NCI-H748 (cell line): ENCODE measurements at regions not wholly inside any gene's neighbourhood (a gene's known extent, or its start where the extent isn't known, plus 50 kb on each side); places are given as distances from the start of the nearest gene placed in this dataset.
A peak's percentile ranks its signal among the peaks of the same experiment; 100 is the strongest.

ENCODE experiments used
- DNase-seq: peaks from one replicate; lab custom pipeline; 2025; ENCODE audit not compliant: unreplicated experiment; lab: John Stamatoyannopoulos, UW

DNA sequence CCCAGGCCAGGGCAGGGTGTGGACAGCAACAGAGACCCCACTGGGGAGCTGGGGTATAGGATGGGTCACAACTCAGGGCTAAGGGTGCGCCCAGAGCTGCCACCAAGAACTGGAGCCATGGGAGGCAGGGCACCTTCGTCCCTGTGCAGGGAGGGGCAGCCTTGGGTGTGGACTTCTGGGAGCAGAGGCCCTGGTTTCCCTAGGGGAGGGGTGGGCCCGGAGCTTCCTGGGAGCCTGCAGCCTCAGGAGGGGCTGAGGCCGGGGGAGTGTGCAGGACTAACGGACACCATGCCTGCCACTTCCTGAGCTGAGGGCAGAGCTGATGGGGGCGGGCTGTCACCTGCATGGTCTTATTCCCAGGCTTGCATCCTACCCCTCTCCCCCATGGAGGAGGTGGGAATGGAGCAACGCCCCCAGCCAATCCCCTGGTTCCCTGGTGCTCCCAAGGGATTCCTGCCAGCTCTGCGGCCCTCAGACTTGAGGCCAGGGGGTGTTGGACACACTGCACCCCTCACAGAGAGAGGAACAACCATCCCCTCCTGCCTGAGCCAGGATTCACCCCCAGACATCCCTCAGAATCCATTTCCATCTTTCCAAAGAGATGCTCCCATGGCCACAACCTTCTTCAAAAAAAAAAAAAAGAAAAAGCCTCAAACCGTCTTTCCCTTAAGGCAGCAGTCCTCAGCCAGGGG, 225.7 kb downstream of the CTTN start:
- DNase-seq: no peak

DNA sequence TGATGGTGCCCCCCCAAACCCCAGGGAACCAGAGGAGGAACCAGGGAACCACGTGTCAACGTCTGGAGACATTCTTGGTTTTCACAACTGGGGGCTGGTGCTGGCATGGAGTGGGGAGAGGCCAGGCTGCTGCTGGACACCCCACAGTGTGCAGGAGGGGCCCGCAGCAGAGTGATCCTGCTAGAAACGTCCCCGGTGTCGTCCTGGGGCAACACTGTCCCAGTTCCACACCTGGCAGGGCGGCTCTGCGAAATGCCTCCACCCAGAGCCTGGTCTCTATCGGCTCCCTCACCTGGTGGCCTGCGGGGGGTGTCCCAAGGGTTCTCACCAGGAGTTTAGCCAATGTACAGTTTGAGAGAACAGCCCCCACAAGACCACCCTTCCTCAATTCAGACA, 226.3 kb downstream of the CTTN start:
- no peak for DNase-seq

DNA sequence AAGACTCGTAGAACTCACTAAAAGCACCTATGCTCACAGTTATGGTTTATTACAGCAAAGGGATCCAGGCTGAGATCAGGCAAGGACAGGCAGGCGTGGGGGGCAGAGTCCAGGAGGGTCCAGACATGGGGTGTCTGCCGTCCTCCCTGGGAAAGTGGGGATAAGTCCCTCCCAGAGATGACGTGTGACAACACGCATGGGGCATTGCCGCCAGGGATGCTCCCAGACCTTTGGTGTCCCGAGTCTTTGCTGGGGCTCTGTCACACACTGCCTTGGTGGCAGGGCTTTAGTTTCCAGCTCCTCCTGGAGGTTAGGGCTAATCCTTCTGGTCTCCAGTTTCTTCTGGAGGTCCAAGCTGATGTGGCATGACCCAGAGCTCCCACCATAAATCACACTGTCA, 226.7 kb downstream of the CTTN start:
- DNase-seq: no peak

DNA sequence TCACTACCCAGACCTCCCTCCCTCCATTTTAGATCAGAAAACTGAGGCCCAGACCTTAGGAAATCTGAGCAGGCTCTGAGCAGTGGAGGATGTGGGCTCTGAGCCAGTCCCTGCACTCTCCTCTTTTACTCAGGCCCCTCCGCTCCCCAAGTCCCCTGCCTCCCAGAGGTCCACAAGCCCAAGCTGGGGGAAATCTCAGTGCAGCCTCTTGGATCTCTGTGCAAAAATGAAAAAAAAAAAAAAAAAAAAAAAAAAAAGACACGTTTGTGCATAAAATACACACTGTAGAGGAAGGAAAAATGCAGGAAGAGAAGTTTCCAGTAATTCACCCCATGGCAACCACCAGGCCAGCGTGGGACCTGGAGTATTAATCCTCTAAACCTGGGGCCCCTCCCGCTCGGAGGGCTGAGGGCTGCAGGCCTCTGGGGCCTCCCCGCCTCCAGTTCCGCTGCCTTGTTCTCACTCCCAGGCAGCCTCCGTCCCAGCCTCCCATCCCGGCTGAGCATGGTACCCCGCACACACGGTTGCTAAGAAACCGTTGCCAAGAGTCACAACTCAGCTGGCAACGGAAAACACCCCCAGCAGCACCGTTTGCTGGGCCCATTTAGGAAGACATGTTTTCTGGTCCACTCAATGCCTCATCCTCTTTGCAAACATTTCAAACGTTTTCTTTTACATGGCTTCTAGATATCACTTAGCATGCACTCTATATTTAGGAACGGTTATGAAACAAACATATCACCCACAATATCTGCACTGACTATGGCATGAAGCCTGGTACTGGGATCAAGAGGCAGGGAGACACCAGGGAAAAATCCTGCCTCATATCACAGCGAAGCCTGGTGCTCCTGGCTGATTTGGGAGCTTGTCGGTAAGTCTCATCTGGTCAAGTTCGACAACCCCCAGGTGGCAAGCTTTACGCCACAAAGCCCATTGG, 227.5 kb downstream of the CTTN start:
- peak; percentile 77 for DNase-seq

DNA sequence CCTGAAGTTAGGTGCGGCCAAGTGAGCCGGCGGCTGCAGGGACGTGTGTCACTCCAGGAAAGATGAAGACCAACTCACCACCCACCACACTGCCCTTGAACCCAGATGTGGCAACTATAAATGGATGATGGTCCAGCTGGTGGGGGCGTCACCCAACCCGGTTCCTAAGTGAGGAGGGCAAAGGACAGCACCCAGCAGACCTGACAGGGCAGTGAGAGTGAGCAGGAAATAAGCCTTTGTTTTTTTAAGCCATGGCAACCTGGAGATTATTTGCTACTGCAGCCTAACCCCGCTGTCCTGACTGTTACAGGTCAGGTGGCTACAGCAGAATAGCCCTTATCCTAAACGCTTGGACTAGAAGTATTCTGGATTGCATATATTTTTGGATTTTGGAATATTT, 228.9 kb downstream of the CTTN start:
- no peak for DNase-seq

DNA sequence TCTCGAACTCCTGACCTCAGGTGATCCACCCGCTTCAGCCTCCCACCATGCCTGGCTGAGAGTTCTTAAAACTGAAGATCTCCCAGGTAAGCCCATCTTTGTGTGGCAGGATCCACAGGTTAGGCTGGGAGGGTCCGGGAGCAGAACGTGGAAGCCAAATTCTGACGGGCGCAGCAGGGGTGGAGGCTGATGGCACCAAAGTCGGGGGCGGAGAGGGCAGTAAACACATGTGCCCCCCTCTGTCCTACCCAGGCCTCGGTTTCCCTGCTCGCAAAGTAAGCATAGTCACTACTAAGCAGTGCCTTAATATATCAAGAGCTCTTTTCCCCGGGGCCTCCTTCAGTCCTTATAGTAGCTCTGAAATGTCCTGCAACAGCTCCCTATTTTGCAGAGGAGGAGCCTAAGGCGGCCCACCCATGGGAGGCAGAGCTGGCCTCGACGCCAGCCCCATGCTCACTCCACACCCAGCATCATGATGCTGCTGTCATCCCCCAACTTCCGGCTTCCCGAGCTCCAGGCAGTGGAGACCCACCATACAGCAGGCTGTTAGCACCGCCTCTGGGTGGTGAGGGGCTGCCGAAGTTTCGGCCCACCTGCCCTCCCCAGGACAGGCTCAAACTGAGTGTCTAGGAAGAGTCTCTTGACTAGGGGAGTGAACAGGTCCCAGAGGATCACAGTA, 230.0 kb downstream of the CTTN start:
- no peak for DNase-seq

DNA sequence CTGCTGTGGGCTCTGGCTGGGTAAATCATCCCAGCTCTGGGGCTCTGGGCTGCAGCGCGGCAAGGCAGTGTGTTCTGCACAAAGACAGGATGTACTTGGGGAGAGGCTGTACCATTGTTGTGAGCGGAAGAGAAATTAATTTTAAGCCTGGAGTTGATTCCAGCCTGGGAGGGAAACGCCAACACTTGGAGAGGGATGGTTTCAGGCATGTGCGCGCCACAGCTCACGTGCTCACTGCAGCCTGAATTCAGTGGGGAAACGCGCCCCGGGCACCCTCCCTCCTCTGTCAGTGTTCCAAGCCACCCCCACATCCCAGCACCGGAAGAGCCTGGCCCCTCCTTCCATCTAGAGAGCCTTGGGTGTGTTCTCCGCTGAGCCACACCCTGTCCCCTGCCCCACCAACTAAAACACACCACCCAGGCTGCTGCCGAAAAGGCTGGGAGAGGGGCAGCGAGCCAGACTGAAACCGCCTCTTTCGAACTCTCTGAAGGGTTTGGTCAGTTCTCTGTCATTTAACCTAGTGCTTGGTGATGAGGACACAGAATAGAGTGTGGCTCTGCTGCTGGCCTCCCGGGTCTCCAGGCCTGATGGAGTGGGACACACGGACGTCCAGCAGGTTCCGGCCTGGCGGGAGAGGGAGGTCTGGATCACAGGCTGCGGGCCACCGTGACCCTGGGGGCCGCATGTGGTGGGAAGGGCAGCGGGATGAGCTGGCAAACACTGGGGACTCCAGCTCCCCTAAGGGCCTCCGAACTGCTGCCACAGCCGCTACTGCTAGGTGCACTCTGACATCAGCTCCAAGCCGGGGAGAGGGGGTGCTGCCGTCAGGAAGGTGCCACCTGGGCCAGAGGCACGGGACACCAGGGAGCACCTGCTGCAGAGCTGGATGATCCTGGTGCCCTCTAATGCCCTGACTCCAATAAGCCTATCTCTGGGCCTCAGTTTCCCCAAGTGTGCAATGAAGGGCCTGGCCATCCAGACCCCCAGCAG, 230.8 kb downstream of the CTTN start:
- peak; percentile 54 for DNase-seq

DNA sequence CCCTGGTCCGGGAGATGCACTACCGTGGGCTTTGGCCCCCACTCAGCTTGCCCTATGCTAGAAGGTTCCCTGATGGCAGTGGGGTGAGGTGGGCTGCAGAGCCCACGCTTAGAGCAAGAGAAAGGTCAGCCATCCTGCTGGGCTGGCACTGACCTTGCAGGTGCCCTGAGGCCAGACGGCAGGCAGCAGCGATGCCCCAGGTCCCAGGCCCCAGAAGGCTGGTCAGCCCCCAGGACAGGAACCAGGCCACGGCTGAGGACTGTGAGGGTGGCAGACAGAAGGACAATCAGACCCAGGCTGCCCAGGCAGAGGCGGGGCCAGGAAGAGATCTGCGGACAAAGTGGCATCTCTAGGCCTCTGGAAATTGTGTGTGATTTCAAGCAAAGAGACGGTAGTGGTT, 231.7 kb downstream of the CTTN start:
- no peak for DNase-seq

DNA sequence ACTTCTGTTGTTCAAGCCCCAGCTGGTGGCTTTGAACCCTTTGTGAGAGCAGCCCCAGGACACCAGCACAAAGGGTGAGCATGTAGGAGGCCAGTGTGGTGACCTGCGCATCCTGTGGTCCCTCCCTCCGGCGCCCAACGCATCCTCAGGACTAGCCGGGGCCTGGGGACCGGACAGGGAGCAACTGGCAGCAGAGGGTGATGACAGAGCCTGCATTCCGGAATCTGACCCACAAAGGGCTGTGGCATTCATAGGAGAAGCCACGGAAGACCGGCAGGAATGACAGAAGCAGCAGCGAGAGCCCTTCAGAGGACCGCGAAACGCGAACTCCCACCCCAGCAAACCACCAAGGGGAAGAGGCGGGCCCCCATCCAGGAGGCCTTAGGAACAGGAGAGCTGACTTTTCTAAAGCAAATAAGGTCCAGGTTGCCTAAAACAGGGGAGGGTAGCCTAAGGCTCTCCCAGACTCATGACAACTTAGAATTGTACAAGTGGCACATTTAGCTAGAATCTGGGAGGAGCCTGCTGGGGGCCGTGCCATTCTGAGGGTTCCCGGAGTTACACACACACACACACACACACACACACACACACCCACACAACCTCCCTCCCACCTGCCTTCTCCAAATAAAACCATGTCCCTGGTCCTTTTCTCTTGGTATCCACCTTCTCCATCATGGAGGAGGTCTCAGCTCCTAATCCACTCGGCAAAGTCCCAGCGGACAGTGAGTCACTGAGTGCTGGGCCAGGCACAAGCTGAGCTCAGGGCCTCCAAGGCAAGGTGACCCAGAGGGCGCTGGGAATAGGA, 232.7 kb downstream of the CTTN start:
- no peak for DNase-seq

DNA sequence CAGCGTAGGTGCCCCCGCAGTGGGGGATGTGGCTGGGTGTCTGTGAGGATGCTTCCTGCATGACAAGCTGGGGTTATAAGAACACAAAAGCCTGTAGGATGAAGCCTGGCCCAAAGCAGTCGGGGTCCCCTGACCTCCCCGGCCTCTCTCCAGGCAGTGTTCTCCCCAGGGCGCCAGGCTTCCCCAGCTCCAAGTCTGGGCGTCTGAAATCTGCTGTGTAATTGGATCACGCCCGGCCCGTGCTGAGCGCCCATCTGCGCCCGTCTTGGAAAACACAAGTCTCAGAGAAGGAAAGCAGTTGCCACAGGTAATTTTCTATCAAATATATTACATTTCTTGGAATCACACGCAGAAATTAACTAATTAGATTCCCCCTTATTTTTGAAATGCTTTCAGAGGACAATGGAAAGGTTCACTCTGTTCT, 233.3 kb downstream of the CTTN start:
- DNase-seq: no peak

DNA sequence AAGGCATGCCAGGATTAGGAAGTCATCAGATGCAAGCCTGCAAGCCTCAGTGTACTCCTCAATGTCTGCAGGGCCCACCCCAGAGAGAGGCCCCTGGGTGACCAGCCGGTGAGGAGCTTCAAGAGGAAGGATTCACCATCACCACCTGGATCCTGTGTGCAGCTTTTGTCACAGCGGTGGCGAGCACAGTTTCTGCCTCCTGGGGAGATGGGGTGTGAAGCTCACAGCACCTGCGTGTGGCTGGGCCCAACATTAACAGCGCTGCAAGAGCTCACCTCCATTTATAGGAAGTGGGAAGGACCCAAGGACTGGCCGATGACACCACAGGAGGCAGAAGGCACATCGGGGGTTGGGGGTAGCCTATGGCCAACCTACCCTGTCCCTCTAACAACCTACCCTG, 235.3 kb downstream of the CTTN start:
- no peak for DNase-seq

DNA sequence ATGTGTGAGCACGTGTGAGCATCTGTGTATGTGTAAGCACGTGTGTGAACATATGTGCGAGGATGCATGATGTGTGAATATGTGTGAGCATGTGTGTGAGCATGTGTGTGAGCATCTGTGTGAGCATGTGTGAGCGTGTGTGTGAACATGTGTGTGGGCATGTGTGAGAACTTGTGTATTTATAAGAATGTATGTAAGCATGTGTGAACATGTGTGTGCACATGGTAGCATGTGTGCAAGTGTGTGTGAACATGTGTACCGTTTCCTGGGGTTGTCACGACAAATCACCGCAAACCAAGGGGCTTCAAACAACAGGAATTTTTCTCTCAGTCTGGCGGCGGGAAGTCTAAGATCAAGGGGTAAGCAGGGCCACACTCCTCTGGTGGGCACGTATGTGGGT, 238.3 kb downstream of the CTTN start:
- no peak for DNase-seq

DNA sequence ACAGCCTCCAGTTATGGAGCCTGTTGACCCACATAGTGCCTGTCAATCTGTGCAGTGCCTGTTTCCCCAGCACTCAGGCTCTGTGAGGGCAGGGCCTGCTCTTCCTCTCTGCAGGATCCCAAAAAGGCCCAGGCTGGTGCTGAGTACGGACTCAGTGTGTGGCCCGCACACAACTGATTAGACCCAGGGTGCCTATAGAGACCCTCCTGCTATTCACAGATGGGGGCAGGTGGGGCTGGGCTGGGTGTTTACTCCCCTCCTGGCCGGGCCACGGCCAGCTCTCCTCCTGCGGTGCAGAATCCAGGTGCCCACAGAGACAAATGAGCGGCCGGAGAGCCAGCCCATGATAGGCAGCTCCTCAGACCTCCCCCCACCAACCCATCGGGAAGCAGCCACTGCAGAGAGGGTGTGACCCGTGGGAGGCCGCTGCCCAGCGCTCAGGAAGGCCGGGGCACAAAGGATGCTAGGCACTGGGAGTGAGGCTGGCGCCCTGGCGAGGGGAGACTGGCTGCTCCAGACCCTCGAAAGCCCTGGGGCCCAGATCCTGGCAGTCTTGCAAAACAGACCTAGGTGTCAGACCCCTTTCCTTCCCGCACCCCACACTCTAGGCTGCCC, 239.0 kb downstream of the CTTN start:
- no peak for DNase-seq

DNA sequence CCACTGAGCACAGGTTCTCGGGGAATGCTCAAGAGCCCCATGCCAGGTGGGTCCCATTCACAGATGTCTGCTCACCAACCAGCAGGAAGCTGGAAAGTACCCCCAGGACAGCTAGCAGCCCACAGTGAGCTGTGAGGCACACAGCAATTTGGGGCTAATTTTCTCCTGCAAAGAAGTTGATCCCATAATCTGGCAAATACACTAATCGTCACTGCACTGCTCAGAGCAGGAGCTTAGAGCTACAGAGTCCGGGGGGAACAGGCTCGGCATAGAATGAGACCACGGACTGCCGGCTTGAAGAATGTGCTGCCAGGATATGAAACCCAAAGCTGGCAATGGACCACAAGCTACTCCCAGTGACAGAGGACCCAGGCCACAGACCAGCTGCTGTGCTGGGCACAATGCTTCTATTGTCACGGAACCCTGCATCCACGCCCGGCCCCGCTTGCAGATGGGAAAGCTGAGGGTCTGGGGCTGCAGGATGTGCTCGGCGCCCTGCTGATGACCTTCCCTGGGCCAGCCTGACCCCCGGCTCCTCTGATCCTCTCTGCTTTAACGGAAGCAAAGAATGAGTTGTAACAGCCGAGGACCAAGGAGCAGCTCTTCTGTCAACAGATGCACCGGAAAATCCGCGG, 239.7 kb downstream of the CTTN start:
- no peak for DNase-seq

DNA sequence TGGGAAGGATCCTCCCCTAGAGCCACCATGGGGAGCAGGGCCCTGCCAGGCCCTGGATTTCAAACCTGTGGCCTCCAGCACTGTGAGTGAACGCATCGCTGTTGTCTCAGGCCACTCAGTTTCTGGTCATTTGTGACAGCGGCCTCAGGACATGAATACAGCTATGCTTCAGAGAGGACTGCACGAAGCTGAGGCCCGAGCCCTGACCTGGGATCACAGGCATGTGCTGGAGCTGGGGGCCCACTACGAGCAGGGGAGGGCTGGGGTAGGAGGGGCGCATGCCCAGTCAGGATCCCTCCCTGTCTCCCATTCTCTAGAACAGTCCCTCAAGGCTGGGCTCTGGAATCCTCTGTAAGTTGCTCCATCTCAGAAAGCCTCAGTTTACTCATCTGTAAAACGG, 242.1 kb downstream of the CTTN start:
- no peak for DNase-seq

DNA sequence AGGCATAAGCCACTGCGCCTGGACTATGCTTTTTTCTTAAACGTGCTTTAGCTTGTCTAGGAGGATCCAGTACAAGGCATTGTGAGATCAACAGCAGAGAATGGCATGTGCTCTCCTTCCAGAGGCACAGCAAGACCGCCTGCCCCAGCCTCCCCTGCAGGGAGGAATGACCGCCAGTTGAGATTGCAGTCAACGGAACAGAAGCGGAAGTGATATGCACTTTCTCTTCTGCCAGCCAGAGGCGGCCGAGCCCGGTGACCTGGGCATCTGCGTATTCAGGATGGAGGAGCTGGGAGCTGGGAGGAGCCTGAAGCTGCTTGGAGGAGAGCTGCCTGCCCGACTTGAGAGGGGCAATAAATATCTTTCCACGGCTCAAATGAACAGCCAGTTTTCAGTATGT, 243.0 kb downstream of the CTTN start:
- peak; percentile 12 for DNase-seq

DNA sequence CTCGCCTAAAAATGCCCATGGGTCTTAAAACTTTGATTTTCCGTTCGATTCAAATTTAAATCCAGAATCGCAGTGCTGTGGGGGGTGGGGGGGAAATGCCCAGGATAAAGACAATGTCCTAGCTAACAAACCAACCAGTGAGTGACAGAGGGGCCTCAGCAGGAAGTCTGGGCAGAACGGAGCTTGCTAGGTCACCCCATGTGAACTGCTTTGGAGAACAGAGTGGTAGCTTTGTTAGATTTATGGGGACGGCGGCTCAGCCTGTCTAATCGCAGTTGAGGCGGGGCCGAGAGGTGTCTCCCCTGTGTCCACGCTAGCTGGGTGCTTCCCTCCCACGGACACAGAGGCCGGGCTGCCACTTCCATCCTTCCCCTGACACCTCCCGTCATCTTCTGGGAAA, 243.9 kb downstream of the CTTN start:
- DNase-seq: no peak

DNA sequence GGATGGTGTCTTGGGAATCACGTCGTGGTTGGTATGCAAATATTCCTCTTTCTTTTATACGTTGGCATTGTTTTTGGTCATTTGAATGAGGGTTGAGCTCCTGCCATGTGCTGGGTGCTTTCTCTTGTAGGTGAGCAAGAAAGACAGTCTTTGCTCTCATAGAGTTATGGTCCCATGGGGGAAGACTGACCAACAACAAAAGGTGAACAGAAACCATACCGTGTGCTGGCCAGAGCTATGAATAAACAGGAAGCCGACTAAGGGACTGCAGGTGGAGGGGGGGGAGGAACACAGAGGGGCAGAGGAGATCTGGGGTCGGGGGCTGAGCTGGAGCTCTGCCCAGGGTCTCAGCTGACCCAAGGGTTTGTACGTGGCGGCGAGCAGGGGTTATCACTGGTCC, 245.3 kb downstream of the CTTN start:
- DNase-seq: no peak
